Transverse colon (tissue), 3 donors: ENCODE measurements at regions not wholly inside any gene's neighbourhood (a gene's known extent, or its start where the extent isn't known, plus 50 kb on each side); places are given as distances from the start of the nearest gene placed in this dataset.

Experiments used
- POLR2A ChIP-seq: fragments of 450-650 bp; IDR thresholded peaks from one replicate; pipeline ENCODE4 v1.6.1; 2016; ENCODE audit warnings: antibody characterized with exemption, mild to moderate bottlenecking, moderate library complexity
- TF ChIP-seq, protein P1 (sequence below), 5 experiments: fragments of 200-600 bp in 3 of 5; fragments of 450-650 bp in 2 of 5; sonication (generic) in 3 of 5; IDR thresholded peaks; 1 replicate in 2 of 5; 2 replicates in 3 of 5; pipeline ENCODE4 v1.5.1; 2016 to 2017; ENCODE audit warnings: antibody characterized with exemption in 5 of 5, inconsistent platforms in 3 of 5, mild to moderate bottlenecking in 2 of 5, moderate library complexity in 1 of 5

DNA sequence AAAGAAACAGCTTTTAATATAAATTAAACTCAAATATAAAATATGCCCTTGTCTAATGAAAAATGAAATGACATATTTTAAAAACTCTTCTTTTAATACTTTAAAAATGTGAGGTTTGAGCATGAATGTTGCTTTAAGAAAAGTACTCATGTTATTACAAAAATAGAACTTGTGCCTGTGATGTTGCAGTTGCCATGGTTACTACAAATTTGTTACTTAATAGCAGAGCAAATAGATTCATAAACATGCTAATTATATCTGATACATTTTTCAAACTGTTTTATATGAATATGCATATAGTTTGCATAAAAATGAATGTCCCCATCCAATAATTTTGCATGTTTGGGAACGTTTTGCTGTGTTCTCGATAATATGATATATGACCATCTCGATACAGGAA is 152.3 kb upstream of the DPYD start:
- TF ChIP-seq, protein P1, sequence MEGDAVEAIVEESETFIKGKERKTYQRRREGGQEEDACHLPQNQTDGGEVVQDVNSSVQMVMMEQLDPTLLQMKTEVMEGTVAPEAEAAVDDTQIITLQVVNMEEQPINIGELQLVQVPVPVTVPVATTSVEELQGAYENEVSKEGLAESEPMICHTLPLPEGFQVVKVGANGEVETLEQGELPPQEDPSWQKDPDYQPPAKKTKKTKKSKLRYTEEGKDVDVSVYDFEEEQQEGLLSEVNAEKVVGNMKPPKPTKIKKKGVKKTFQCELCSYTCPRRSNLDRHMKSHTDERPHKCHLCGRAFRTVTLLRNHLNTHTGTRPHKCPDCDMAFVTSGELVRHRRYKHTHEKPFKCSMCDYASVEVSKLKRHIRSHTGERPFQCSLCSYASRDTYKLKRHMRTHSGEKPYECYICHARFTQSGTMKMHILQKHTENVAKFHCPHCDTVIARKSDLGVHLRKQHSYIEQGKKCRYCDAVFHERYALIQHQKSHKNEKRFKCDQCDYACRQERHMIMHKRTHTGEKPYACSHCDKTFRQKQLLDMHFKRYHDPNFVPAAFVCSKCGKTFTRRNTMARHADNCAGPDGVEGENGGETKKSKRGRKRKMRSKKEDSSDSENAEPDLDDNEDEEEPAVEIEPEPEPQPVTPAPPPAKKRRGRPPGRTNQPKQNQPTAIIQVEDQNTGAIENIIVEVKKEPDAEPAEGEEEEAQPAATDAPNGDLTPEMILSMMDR (IDR thresholded peaks at IDR 0.05), result no peak
- no peak for TF ChIP-seq POLR2A
